ENCODE measurements at regions not wholly inside any gene's neighbourhood (a gene's known extent, or its start where the extent isn't known, plus 50 kb on each side); places are given as distances from the start of the nearest gene placed in this dataset.

DNA sequence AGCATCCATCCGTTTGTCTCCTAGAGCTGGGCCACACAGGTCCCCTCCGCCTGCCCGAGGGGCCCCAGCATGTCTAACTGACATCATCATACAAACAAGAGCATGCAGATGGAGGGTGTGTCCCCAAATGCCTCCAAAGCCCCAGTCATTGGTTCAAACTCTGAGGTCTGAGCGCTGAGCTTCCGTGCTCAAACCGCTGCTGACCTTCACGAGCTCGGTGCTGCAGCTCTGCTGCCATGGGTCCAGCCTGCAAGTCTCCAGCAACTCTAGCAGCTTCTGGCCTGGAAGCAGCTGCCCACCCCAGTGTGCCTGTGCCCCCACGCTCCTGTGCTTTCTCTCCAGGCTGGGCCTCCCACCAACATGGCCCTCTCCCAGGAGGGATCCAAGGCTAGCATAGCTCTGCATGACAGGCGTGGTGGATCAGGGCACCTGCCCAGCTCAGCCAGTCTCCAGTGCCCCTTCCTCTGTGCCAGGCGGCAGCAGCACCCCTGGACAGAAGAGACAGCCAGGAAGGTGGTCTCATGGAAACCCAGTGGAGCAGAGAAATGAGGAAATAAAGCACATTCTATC lies 131.6 kb upstream of the PMEPA1 start:
- no peak overlapping the region for H3K27ac ChIP-seq (ENCODE audit: low read depth in 1 of 2, low read length in 1 of 2)
- no peak for DNase-seq (ENCODE audit: low read depth in 6 of 9, low spot score in 9 of 9)
- H3K36me3 ChIP-seq (ENCODE audit: control insufficient read depth in 2 of 2, insufficient read depth in 2 of 2, low read length in 1 of 2): no peaks in the 10 kb centered on the region
- H3K27me3 ChIP-seq (ENCODE audit: control insufficient read depth in 2 of 2, insufficient read depth in 1 of 2, low read length in 1 of 2): peaks cover 0 to 2% of the 10 kb centered on the region in 2 donors
- WGBS: 96% methylated on average over 11 of the region's 11 CpGs
- H3K9me3 ChIP-seq (ENCODE audit: control insufficient read depth in 2 of 2, insufficient read depth in 1 of 2, low read length in 1 of 2): no peaks in the 10 kb centered on the region
- H3K4me3 ChIP-seq (ENCODE audit: low read length in 2 of 2): no peak overlapping the region
- no peaks in the 10 kb centered on the region for H3K4me1 ChIP-seq (ENCODE audit: control insufficient read depth in 2 of 2, insufficient read depth in 2 of 2, low read length in 2 of 2)

DNA sequence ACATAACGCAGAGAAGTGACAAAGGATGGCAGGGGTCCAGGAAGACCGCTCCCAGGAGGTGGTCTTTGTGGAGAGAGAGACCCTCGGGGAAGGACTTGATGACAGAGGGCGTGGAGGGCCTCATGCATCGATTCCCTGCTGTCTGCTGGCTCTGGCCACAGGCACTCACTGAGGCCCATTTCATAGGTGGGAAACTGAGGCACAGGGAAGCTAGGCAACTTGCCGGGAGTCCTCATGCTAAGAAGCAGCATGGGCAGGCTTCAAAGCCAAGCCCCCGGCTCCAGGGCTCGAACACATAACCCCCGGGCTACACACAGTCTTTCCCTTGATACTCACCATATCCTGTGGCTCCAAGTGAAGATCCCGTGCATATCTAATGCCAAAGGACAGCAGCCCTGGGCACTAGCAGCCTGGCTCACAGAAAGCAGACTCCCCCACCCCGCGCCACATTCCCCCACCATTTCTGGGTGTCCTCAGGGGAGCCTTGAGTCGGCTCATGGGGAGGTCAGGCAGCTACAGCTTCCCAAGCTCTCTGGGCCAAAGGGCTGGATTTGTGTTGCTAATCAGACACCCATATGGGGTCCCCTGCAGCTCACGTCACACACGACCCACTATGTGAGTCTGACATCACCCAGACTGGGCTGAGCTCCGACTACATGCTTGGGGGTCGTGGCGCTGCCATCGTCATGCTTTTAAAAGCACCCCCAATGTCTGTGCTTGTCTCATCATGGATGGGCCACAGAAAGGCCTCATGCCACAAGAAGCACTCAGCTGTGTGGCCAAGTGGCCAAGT lies 130.9 kb upstream of the PMEPA1 start:
- Histone ChIP-seq H3K27me3 (ENCODE audit: control insufficient read depth in 2 of 2, insufficient read depth in 1 of 2, low read length in 1 of 2) (peaks cover 0 to 4% of the 10 kb centered on the region in 2 donors), H3K4me3 (ENCODE audit: low read length in 2 of 2) (no peak overlapping the region), H3K27ac (ENCODE audit: low read depth in 1 of 2, low read length in 1 of 2) (no peak overlapping the region), H3K9me3 (ENCODE audit: control insufficient read depth in 2 of 2, insufficient read depth in 1 of 2, low read length in 1 of 2) (no peaks in the 10 kb centered on the region), H3K36me3 (ENCODE audit: control insufficient read depth in 2 of 2, insufficient read depth in 2 of 2, low read length in 1 of 2) (no peaks in the 10 kb centered on the region), H3K4me1 (ENCODE audit: control insufficient read depth in 2 of 2, insufficient read depth in 2 of 2, low read length in 2 of 2) (no peaks in the 10 kb centered on the region)
- DNase-seq (ENCODE audit: low read depth in 6 of 9, low spot score in 9 of 9): no peak
- WGBS: 95% methylated on average over 19 of the region's 19 CpGs

DNA sequence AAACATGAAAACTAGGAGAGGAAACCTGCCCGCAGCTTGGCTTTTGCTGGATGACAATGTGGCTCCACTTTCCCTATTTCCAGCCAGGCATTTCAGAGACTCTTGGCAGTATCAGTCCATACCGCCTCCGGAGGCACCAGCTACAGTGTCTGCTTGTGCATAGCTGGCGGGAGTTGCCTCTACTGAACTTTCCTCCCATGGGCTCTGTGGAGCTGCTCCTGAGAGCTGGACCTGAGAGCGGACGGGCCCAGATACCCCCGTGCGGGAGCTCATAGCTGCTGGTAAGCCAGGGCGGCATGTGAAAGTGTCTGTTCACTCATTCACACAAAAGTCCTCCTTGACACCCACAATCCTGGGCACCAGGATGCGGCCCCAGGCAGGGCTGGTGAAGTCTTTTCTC lies 130.3 kb upstream of the PMEPA1 start:
- no peak for DNase-seq (ENCODE audit: low read depth in 6 of 9, low spot score in 9 of 9)
- 97% methylated on average over 10 of the region's 10 CpGs for WGBS
- H3K27me3 ChIP-seq (ENCODE audit: control insufficient read depth in 2 of 2, insufficient read depth in 1 of 2, low read length in 1 of 2): peaks cover 0 to 4% of the 10 kb centered on the region in 2 donors
- no peak overlapping the region for H3K27ac ChIP-seq (ENCODE audit: low read depth in 1 of 2, low read length in 1 of 2)
- no peaks in the 10 kb centered on the region for H3K4me1 ChIP-seq (ENCODE audit: control insufficient read depth in 2 of 2, insufficient read depth in 2 of 2, low read length in 2 of 2)
- no peaks in the 10 kb centered on the region for H3K9me3 ChIP-seq (ENCODE audit: control insufficient read depth in 2 of 2, insufficient read depth in 1 of 2, low read length in 1 of 2)
- H3K36me3 ChIP-seq (ENCODE audit: control insufficient read depth in 2 of 2, insufficient read depth in 2 of 2, low read length in 1 of 2): no peaks in the 10 kb centered on the region
- no peak overlapping the region for H3K4me3 ChIP-seq (ENCODE audit: low read length in 2 of 2)

GRCh38 chr20:57838670-57839151 lies 128.9 kb upstream of the PMEPA1 start:
- H3K4me3 ChIP-seq (ENCODE audit: low read length in 2 of 2): no peak overlapping the region
- H3K27me3 ChIP-seq (ENCODE audit: control insufficient read depth in 2 of 2, insufficient read depth in 1 of 2, low read length in 1 of 2): peaks cover 0 to 4% of the 10 kb centered on the region in 2 donors
- DNase-seq (ENCODE audit: low read depth in 6 of 9, low spot score in 9 of 9): no peak
- H3K27ac ChIP-seq (ENCODE audit: low read depth in 1 of 2, low read length in 1 of 2): no peak overlapping the region
- 90% methylated on average over 18 of the region's 18 CpGs for WGBS
- H3K4me1 ChIP-seq (ENCODE audit: control insufficient read depth in 2 of 2, insufficient read depth in 2 of 2, low read length in 2 of 2): no peaks in the 10 kb centered on the region
- no peaks in the 10 kb centered on the region for H3K9me3 ChIP-seq (ENCODE audit: control insufficient read depth in 2 of 2, insufficient read depth in 1 of 2, low read length in 1 of 2)
- no peaks in the 10 kb centered on the region for H3K36me3 ChIP-seq (ENCODE audit: control insufficient read depth in 2 of 2, insufficient read depth in 2 of 2, low read length in 1 of 2)

DNA sequence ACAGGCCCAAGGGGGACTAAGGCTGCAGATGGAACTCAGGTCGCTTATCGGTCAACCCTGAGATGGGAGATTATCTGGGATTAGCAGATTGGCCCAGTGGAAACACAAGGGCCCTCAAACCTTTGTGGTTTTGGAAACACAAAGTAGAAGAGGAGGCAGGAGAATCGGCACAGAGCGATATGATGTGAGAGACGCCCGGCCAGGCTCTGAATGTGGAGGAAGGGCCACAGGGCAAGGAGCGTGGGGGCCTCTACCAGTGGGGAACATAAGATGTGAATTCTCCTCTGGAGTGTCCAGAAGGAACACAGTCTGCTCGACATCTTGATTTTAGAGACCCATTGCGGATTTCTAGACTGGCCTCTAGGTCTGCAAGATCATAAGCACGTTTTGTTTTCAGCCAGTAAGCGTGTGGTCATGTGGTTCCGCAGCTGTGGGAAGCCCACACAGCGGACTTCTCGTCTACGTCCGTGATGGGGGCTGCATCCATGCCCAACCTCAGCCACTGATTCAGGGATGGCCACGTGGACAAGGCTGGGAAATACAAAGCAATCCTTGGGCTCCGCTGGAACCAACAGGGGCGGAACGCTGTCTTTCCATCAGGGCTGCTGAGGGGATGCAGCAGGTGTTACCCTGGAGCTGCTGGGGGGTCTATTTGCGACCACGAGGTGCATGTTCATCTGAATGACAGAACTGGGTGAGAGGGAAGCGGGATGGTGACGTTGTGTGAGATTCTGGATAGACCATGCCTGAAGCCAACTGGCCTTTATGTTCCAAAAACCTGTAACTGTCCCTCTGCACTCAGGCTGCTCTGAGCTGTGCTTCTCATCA lies 127.6 kb upstream of the PMEPA1 start:
- Histone ChIP-seq H3K4me1 (ENCODE audit: control insufficient read depth in 2 of 2, insufficient read depth in 2 of 2, low read length in 2 of 2) (no peaks in the 10 kb centered on the region), H3K36me3 (ENCODE audit: control insufficient read depth in 2 of 2, insufficient read depth in 2 of 2, low read length in 1 of 2) (no peaks in the 10 kb centered on the region), H3K27me3 (ENCODE audit: control insufficient read depth in 2 of 2, insufficient read depth in 1 of 2, low read length in 1 of 2) (peaks cover 0 to 4% of the 10 kb centered on the region in 2 donors), H3K9me3 (ENCODE audit: control insufficient read depth in 2 of 2, insufficient read depth in 1 of 2, low read length in 1 of 2) (no peaks in the 10 kb centered on the region), H3K27ac (ENCODE audit: low read depth in 1 of 2, low read length in 1 of 2) (no peak overlapping the region), H3K4me3 (ENCODE audit: low read length in 2 of 2) (no peak overlapping the region)
- WGBS: 94% methylated on average over 24 of the region's 24 CpGs
- DNase-seq (ENCODE audit: low read depth in 6 of 9, low spot score in 9 of 9): no peak

GRCh38 chr20:57835588-57836455 lies 126.0 kb upstream of the PMEPA1 start:
- Histone ChIP-seq H3K9me3 (ENCODE audit: control insufficient read depth in 2 of 2, insufficient read depth in 1 of 2, low read length in 1 of 2) (no peaks in the 10 kb centered on the region), H3K36me3 (ENCODE audit: control insufficient read depth in 2 of 2, insufficient read depth in 2 of 2, low read length in 1 of 2) (no peaks in the 10 kb centered on the region), H3K27me3 (ENCODE audit: control insufficient read depth in 2 of 2, insufficient read depth in 1 of 2, low read length in 1 of 2) (peaks cover 0 to 4% of the 10 kb centered on the region in 2 donors), H3K4me3 (ENCODE audit: low read length in 2 of 2) (no peak overlapping the region), H3K4me1 (ENCODE audit: control insufficient read depth in 2 of 2, insufficient read depth in 2 of 2, low read length in 2 of 2) (no peaks in the 10 kb centered on the region), H3K27ac (ENCODE audit: low read depth in 1 of 2, low read length in 1 of 2) (no peak overlapping the region)
- WGBS: 81% methylated on average over 30 of the region's 30 CpGs
- no peak for DNase-seq (ENCODE audit: low read depth in 6 of 9, low spot score in 9 of 9)

DNA sequence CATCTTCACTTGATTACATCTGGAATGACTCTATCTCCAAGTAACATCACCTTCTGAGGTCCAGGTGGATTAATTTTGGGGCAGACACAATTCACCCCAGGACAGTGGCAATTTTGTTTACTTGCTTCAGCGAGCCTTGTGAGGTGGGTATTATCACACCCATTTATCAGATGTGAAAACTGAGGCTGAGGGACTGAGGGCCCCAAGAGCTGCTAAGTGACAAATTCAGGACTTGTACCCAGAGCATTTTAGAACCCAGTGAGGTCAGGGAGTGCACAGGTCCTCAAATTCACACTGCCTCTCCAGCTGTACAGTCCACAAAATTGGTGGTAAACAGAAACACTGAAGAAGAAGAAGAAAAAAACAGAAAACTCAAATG lies 125.2 kb upstream of the PMEPA1 start:
- 95% methylated on average over 1 of the region's 1 CpG for WGBS
- H3K9me3 ChIP-seq (ENCODE audit: control insufficient read depth in 2 of 2, insufficient read depth in 1 of 2, low read length in 1 of 2): no peaks in the 10 kb centered on the region
- H3K27me3 ChIP-seq (ENCODE audit: control insufficient read depth in 2 of 2, insufficient read depth in 1 of 2, low read length in 1 of 2): peaks cover 0 to 4% of the 10 kb centered on the region in 2 donors

DNA sequence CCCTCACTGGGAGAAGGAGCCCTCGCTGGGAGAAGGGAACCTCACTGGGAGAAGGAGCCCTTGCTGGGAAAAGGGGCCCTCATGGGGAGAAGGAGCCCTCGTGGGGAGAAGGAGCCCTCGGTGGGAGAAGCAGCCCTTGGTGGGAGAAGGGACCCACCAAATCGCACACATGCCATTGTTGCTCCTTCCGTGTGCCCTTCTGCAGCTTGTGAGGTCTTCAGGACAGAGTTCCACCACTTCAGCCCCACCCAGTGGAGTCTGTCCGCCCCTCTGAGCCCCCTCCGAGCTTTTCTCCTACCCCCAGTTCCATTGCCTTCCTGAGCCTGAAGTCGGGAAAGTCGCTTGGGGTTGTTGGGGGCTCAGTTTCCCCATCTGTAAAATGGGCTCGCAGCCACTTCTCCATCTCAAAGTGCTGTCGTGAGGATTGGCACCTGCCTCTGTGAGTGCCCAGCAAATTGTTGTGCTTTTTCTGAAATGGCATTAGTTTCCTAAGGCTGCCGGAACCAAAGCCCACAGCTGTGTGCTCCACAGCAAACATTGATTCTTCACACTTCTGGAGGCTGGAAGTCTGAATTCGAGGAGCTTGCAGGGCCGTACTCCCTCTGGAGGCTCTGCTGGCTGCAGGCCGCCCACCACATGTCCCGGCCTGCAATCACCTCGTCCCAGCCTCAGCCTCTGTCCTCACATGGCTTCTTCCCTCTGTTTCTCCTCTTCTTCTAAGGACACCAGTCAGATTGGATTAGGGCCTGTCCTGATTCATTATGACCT lies 124.7 kb upstream of the PMEPA1 start:
- no peaks in the 10 kb centered on the region for H3K36me3 ChIP-seq (ENCODE audit: control insufficient read depth in 2 of 2, insufficient read depth in 2 of 2, low read length in 1 of 2)
- peaks cover 0 to 4% of the 10 kb centered on the region in 2 donors for H3K27me3 ChIP-seq (ENCODE audit: control insufficient read depth in 2 of 2, insufficient read depth in 1 of 2, low read length in 1 of 2)
- H3K27ac ChIP-seq (ENCODE audit: low read depth in 1 of 2, low read length in 1 of 2): no peak overlapping the region
- no peak for DNase-seq (ENCODE audit: low read depth in 6 of 9, low spot score in 9 of 9)
- 91% methylated on average over 17 of the region's 17 CpGs for WGBS
- H3K9me3 ChIP-seq (ENCODE audit: control insufficient read depth in 2 of 2, insufficient read depth in 1 of 2, low read length in 1 of 2): no peaks in the 10 kb centered on the region
- H3K4me1 ChIP-seq (ENCODE audit: control insufficient read depth in 2 of 2, insufficient read depth in 2 of 2, low read length in 2 of 2): no peaks in the 10 kb centered on the region
- H3K4me3 ChIP-seq (ENCODE audit: low read length in 2 of 2): no peak overlapping the region

More for the DNA sequence above, 125.2 kb upstream of the PMEPA1 start:
- Histone ChIP-seq H3K27ac (ENCODE audit: low read depth in 1 of 2, low read length in 1 of 2) (no peak overlapping the region), H3K4me1 (ENCODE audit: control insufficient read depth in 2 of 2, insufficient read depth in 2 of 2, low read length in 2 of 2) (no peaks in the 10 kb centered on the region), H3K36me3 (ENCODE audit: control insufficient read depth in 2 of 2, insufficient read depth in 2 of 2, low read length in 1 of 2) (no peaks in the 10 kb centered on the region), H3K4me3 (ENCODE audit: low read length in 2 of 2) (no peak overlapping the region)
- DNase-seq (ENCODE audit: low read depth in 6 of 9, low spot score in 9 of 9): no peak

Measured in thymus (tissue), 11 donors.